SU-DHL-6 (cell line): ENCODE measurements at regions not wholly inside any gene's neighbourhood (a gene's known extent, or its start where the extent isn't known, plus 50 kb on each side); places are given as distances from the start of the nearest gene placed in this dataset.
"Not testable (repeated sequence)": the region's sequence is repeated elsewhere in the genome, so short reads cannot be mapped to it uniquely, and the experiment has no call there.

Source experiments
- H2AFZ ChIP-seq: fragments of 200-600 bp; sonication (generic); 2 replicates; pipeline ENCODE4 v1.6.1; 2014; ENCODE audit warnings: low read depth, mild to moderate bottlenecking, moderate library complexity, mixed read lengths, antibody characterized with exemption, low read length; ENCODE audit not compliant: severe bottlenecking
- H3F3A ChIP-seq: fragments of 200-600 bp; shearing (Covaris generic); 2 replicates; pipeline ENCODE4 v1.6.0; 2016; ENCODE audit warnings: antibody characterized with exemption, mild to moderate bottlenecking; ENCODE audit not compliant: insufficient read depth
- H3K27ac ChIP-seq: fragments of 200-600 bp; sonication (generic); 2 replicates; pipeline ENCODE4 v1.5.1; 2016; ENCODE audit warnings: low read depth, mild to moderate bottlenecking, low read length, moderate library complexity, mixed read lengths
- H3K27me3 ChIP-seq: fragments of 200-600 bp; sonication (generic), shearing (Covaris generic); 2 replicates; pipeline ENCODE4 v1.6.0; 2014; ENCODE audit warnings: mild to moderate bottlenecking, low read length
- H3K36me3 ChIP-seq: fragments of 200-600 bp; sonication (generic); 2 replicates; pipeline ENCODE4 v1.6.1; 2014; ENCODE audit warnings: mild to moderate bottlenecking, low read length, mixed read lengths
- H3K4me2 ChIP-seq: fragments of 300-600, 200-600 bp; shearing (Covaris generic), sonication (generic); 2 replicates; pipeline ENCODE4 v1.6.0; 2014; ENCODE audit warnings: low read length, low read depth, mild to moderate bottlenecking; ENCODE audit not compliant: poor library complexity, severe bottlenecking
- H3K4me3 ChIP-seq: fragments of 200-600 bp; sonication (generic); 2 replicates; pipeline ENCODE4 v1.5.1; 2014; ENCODE audit warnings: antibody characterized with exemption, low read length, mild to moderate bottlenecking, mixed read lengths; ENCODE audit not compliant: insufficient read depth, poor library complexity, severe bottlenecking
- H3K79me2 ChIP-seq: fragments of 200-600 bp; sonication (generic); 2 replicates; pipeline ENCODE4 v1.6.1; 2014; ENCODE audit warnings: mild to moderate bottlenecking, low read length, moderate library complexity; ENCODE audit not compliant: insufficient read depth
- H3K9ac ChIP-seq: fragments of 200-600 bp; sonication (generic); 2 replicates; pipeline ENCODE4 v1.7.0; 2014; ENCODE audit warnings: mild to moderate bottlenecking, low read length
- H3K9me2 ChIP-seq: fragments of 200-600 bp; sonication (generic); replicated peaks from 2 replicates; pipeline ENCODE4 v1.6.1; 2014; ENCODE audit warnings: low read length; ENCODE audit not compliant: insufficient read depth
- H3K9me3 ChIP-seq: fragments of 200-600 bp; sonication (generic); 2 replicates; pipeline ENCODE4 v1.6.1; 2014; ENCODE audit warnings: low read length, mixed read lengths; ENCODE audit not compliant: insufficient read depth
- H4K20me1 ChIP-seq: fragments of 200-600 bp; sonication (generic); 2 replicates; pipeline ENCODE4 v1.6.1; 2014; ENCODE audit warnings: low read depth, mild to moderate bottlenecking, antibody characterized with exemption, low read length, moderate library complexity, mixed read lengths
- CTCF ChIP-seq: fragments of 200-600 bp; sonication (generic); IDR thresholded peaks from one replicate; pipeline ENCODE4 v1.5.1; 2017; ENCODE audit warnings: antibody characterized with exemption, mild to moderate bottlenecking, low read length, moderate library complexity; ENCODE audit not compliant: insufficient read depth, poor library complexity, severe bottlenecking
- EZH2phosphoT487 ChIP-seq: fragments of 200-600 bp; sonication (generic), shearing (Covaris generic); conservative IDR thresholded peaks from 2 replicates; pipeline ENCODE4 v1.6.1; 2018; ENCODE audit warnings: mild to moderate bottlenecking, antibody characterized with exemption, low read length, moderate library complexity, mixed read lengths

DNA sequence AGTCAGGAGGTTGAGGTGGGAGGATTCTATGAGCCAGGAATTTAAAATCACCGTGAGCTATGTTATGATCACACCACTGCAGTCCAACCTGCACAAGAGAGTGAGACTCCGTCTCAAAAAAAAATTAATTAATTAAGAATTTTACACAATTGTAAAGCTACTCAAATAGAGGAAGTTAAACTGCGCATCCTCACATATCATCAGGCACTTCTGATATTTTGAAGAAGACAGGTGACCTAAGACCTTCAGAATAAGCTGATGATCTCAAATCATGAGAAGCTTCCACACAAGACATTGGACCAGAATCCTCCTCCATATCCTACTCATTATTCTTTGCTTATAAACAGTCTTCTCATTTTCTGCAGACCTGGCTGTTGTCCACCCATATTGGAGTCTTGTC is 800.9 kb downstream of the TMEM121 start:
- H3K9me2 ChIP-seq, result no peaks in the 10 kb centered on the region
- no peak overlapping the region for H3K27ac ChIP-seq
- H3K9ac ChIP-seq, result no peak overlapping the region
- H3K9me3 ChIP-seq, result no peaks in the 10 kb centered on the region
- H4K20me1 ChIP-seq, result no peaks in the 10 kb centered on the region
- no peaks in the 10 kb centered on the region for H3K79me2 ChIP-seq
- H3K4me3 ChIP-seq, result no peak overlapping the region
- H3K4me2 ChIP-seq, result no peak overlapping the region
- no peaks in the 10 kb centered on the region for H3K27me3 ChIP-seq
- H3F3A ChIP-seq, result no peaks in the 10 kb centered on the region
- H3K36me3 ChIP-seq, result no peaks in the 10 kb centered on the region
- H2AFZ ChIP-seq, result no peak overlapping the region
- TF ChIP-seq CTCF, result no peak
- TF ChIP-seq EZH2phosphoT487, result no peak

DNA sequence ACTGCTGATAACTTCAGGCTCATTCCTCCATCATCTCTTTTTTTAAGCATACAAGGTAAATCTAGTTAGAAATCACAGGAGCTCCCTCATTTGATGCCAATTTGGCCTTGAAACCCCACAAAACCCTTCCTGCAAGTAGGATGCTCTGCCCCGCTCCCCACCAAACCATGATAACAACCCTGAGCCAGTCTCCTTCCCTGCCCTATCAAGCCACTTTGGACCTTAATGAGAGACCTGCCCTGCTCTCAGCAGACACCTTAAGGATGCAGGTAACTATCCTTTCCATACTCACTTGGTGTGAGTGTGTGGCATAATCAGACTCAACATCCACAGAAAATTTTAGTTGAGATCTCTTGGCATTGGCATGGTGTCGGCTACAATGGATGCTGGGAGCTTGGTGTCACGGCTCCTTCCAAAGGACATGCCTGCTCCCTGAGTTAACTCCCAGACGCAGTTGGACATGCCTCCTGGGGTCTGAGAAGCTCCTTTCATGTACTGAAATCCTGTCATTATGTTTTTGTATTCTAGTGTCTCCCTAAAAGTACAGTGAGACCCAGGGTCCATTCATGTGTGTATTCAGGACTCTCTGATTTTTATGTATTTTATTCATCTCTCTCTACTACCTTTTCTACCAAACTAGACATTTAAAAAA is 801.4 kb downstream of the TMEM121 start:
- H3K9ac ChIP-seq, H3K27ac ChIP-seq, H3K4me3 ChIP-seq, H3K4me2 ChIP-seq, H3F3A ChIP-seq, H3K27me3 ChIP-seq, H3K79me2 ChIP-seq, H3K9me3 ChIP-seq, H3K36me3 ChIP-seq, H4K20me1 ChIP-seq, H2AFZ ChIP-seq, H3K9me2 ChIP-seq: not testable (repeated sequence)

DNA sequence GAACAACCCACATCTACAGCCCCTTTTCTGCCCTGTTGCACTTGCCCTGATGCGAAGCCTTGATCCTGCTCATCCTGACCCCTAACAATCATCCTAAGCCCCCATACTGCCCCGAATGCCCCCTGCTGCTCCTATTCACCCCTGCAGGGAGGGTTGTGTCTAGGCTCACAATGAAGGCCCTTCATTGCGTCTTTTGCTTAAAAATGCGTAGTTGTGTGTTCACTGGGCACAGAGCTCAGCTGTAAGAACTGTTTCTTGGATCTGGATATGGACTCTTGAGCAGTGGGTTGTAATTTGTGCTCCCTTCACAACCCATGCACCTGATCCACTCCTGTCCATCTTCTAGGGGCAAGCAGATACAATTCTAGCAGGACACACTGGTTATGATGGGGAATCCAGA is 802.9 kb downstream of the TMEM121 start:
- not testable (repeated sequence) for H3F3A ChIP-seq, H2AFZ ChIP-seq, H3K27me3 ChIP-seq, H3K9me3 ChIP-seq, H3K9ac ChIP-seq, H3K79me2 ChIP-seq, H3K9me2 ChIP-seq, H3K4me2 ChIP-seq, H3K27ac ChIP-seq, H3K4me3 ChIP-seq, H3K36me3 ChIP-seq, H4K20me1 ChIP-seq

- not testable (repeated sequence) for H3K9me3 ChIP-seq, H3K27ac ChIP-seq, H2AFZ ChIP-seq, H3K4me2 ChIP-seq, H3K79me2 ChIP-seq, H3F3A ChIP-seq, H3K9me2 ChIP-seq, H3K27me3 ChIP-seq, H4K20me1 ChIP-seq, H3K4me3 ChIP-seq, H3K36me3 ChIP-seq, H3K9ac ChIP-seq
Measured at GRCh38 chr14:106329987-106330774, 803.8 kb downstream of the TMEM121 start.

GRCh38 chr14:106334428-106335109 is 808.2 kb downstream of the TMEM121 start:
- not testable (repeated sequence) for H3K79me2 ChIP-seq, H3K4me3 ChIP-seq, H3K9me2 ChIP-seq, H3K27me3 ChIP-seq, H2AFZ ChIP-seq, H3K4me2 ChIP-seq, H3K27ac ChIP-seq, H3K9me3 ChIP-seq, H4K20me1 ChIP-seq, H3K36me3 ChIP-seq, H3F3A ChIP-seq, H3K9ac ChIP-seq

DNA sequence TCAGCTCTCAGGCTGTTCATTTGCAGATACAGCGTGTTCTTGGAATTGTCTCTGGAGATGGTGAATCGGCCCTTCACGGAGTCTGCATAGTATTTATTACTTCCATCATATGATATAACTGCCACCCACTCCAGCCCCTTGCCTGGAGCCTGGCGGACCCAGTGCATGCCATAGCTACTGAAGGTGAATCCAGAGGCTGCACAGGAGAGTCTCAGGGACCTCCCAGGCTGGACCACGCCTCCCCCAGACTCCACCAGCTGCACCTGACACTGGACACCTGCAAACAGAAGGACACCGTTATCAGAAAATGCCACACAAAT is 808.7 kb downstream of the TMEM121 start:
- not testable (repeated sequence) for H3K9me3 ChIP-seq, H3K9me2 ChIP-seq, H3K27me3 ChIP-seq, H3F3A ChIP-seq, H3K79me2 ChIP-seq, H3K4me2 ChIP-seq, H3K4me3 ChIP-seq, H4K20me1 ChIP-seq, H3K36me3 ChIP-seq, H2AFZ ChIP-seq, H3K9ac ChIP-seq, H3K27ac ChIP-seq

DNA sequence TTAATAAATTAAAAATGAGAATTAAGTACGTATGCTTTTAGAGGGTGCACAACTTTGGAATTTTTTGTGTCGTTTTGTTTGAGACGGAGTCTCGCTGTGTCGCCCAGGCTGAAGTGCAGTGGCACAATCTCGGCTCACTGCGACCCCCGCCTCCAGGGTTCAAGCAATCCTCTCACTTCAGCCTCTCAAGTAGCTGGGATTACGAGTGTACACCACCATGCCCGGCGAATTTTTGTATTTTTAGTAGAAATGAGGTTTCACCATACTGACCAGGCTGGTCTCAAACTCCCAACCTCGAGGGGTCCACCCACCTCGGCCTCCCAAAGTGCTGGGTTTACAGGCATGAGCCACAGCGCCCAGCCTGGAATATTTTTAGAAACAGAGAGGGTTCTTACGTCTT is 812.4 kb downstream of the TMEM121 start:
- H3F3A ChIP-seq, H3K9ac ChIP-seq, H3K9me2 ChIP-seq, H3K27ac ChIP-seq, H3K4me3 ChIP-seq, H4K20me1 ChIP-seq, H2AFZ ChIP-seq, H3K79me2 ChIP-seq, H3K4me2 ChIP-seq, H3K9me3 ChIP-seq, H3K27me3 ChIP-seq, H3K36me3 ChIP-seq: not testable (repeated sequence)
